ENCODE measurements at regions not wholly inside any gene's neighbourhood (a gene's known extent, or its start where the extent isn't known, plus 50 kb on each side); places are given as distances from the start of the nearest gene placed in this dataset.

GRCh38 chr18:28846958-28847357 lies 670.0 kb upstream of the CDH2 start:
- no peak for TF ChIP-seq CTCF (IDR thresholded peaks at IDR 0.05)
- no peak for TF ChIP-seq EZH2 (IDR thresholded peaks at IDR 0.05)
